Loucy (cell line): ENCODE measurements at regions not wholly inside any gene's neighbourhood (a gene's known extent, or its start where the extent isn't known, plus 50 kb on each side); places are given as distances from the start of the nearest gene placed in this dataset.

Source experiments
- H2AFZ ChIP-seq: fragments of 200-600 bp; sonication (generic); 2 replicates; pipeline ENCODE4 v1.6.0; 2016; ENCODE audit warnings: antibody characterized with exemption, mild to moderate bottlenecking, low read length, moderate library complexity
- H3F3A ChIP-seq: fragments of 200-600 bp; 2 replicates; pipeline ENCODE4 v1.6.0; 2016; ENCODE audit warnings: antibody characterized with exemption, low read depth, mild to moderate bottlenecking
- H3K27me3 ChIP-seq: fragments of 200-600 bp; sonication (generic); 2 replicates; pipeline ENCODE4 v1.6.1; 2014; ENCODE audit warnings: low read length, mild to moderate bottlenecking; ENCODE audit not compliant: insufficient read depth, poor library complexity, severe bottlenecking
- H3K36me3 ChIP-seq: fragments of 200-600 bp; sonication (generic); 2 replicates; pipeline ENCODE4 v1.6.1; 2016; ENCODE audit warnings: low read length; ENCODE audit not compliant: insufficient read depth
- H3K4me1 ChIP-seq: fragments of 200-600 bp; sonication (generic); 2 replicates; pipeline ENCODE4 v1.5.1; 2014; ENCODE audit warnings: low read length, mild to moderate bottlenecking; ENCODE audit not compliant: insufficient read depth, poor library complexity, severe bottlenecking
- H3K4me2 ChIP-seq: fragments of 200-600 bp; sonication (generic); 2 replicates; pipeline ENCODE4 v1.6.0; 2014; ENCODE audit warnings: antibody characterized with exemption, low read length, low read depth, mild to moderate bottlenecking; ENCODE audit not compliant: poor library complexity, severe bottlenecking
- H3K4me3 ChIP-seq: fragments of 200-600 bp; sonication (generic); 2 replicates; pipeline ENCODE4 v1.5.1; 2014; ENCODE audit warnings: low read length, mild to moderate bottlenecking, mixed read lengths; ENCODE audit not compliant: poor library complexity, severe bottlenecking
- H3K79me2 ChIP-seq: fragments of 200-600 bp; sonication (generic); 2 replicates; pipeline ENCODE4 v1.6.1; 2014; ENCODE audit warnings: low read length; ENCODE audit not compliant: insufficient read depth
- H3K9ac ChIP-seq: fragments of 200-600 bp; sonication (generic); 2 replicates; pipeline ENCODE4 v1.6.0; 2014; ENCODE audit warnings: mild to moderate bottlenecking, low read depth, low read length, moderate library complexity; ENCODE audit not compliant: poor library complexity, severe bottlenecking
- H3K9me2 ChIP-seq: fragments of 200-600 bp; sonication (generic); replicated peaks from 2 replicates; pipeline ENCODE4 v1.6.1; 2016; ENCODE audit warnings: low read depth, low read length, mixed read lengths
- H3K9me3 ChIP-seq: fragments of 200-600 bp; sonication (generic); 2 replicates; pipeline ENCODE4 v1.6.1; 2014; ENCODE audit warnings: mild to moderate bottlenecking, antibody characterized with exemption, low read length, low read depth; ENCODE audit not compliant: insufficient read depth
- H4K20me1 ChIP-seq: fragments of 200-600 bp; sonication (generic); 2 replicates; pipeline ENCODE4 v1.6.0; 2014; ENCODE audit warnings: antibody characterized with exemption, low read length, mild to moderate bottlenecking; ENCODE audit not compliant: insufficient read depth, poor library complexity, severe bottlenecking
- CTCF ChIP-seq: fragments of 200-600 bp; sonication (generic); conservative IDR thresholded peaks from 2 replicates; pipeline ENCODE4 v1.5.1; 2014; ENCODE audit warnings: mild to moderate bottlenecking, antibody characterized with exemption, low read length
- EZH2phosphoT487 ChIP-seq: fragments of 200-600 bp; IDR thresholded peaks from 2 replicates; pipeline ENCODE4 v1.6.1; 2018; ENCODE audit warnings: antibody characterized with exemption, mild to moderate bottlenecking, moderate library complexity, borderline replicate concordance

GRCh38 chr12:92596383-92596782, 106.4 kb upstream of the PLEKHG7 start:
- Histone ChIP-seq H3K4me3 (no peak overlapping the region), H3K4me2 (no peak overlapping the region)

GRCh38 chr12:92595663-92596062, 107.1 kb upstream of the PLEKHG7 start:
- no peak overlapping the region for H3K9ac ChIP-seq
- no peaks in the 10 kb centered on the region for H3K79me2 ChIP-seq
- peaks cover 4% of the 10 kb centered on the region; the same call in 1 of the 2 replicates for H3K9me3 ChIP-seq
- no peaks in the 10 kb centered on the region for H3F3A ChIP-seq
- no peaks in the 10 kb centered on the region for H3K27me3 ChIP-seq
- no peaks in the 10 kb centered on the region for H3K36me3 ChIP-seq
- no peak for TF ChIP-seq EZH2phosphoT487
- no peak for TF ChIP-seq CTCF
- no peak overlapping the region for H3K4me3 ChIP-seq
- H3K4me2 ChIP-seq = no peak overlapping the region
- no peaks in the 10 kb centered on the region for H4K20me1 ChIP-seq
- no peak overlapping the region for H2AFZ ChIP-seq
- H3K9me2 ChIP-seq = no peaks in the 10 kb centered on the region
- H3K4me1 ChIP-seq = peaks cover 15% of the 10 kb centered on the region

More at GRCh38 chr12:92596383-92596782, 106.4 kb upstream of the PLEKHG7 start:
- Histone ChIP-seq H2AFZ (no peak overlapping the region), H3K9ac (no peak overlapping the region), H3K36me3 (no peaks in the 10 kb centered on the region), H3K9me3 (peaks cover 4% of the 10 kb centered on the region; the same call in 1 of the 2 replicates), H4K20me1 (no peaks in the 10 kb centered on the region), H3K79me2 (no peaks in the 10 kb centered on the region), H3K9me2 (no peaks in the 10 kb centered on the region), H3K4me1 (peaks cover 15% of the 10 kb centered on the region), H3K27me3 (no peaks in the 10 kb centered on the region), H3F3A (no peaks in the 10 kb centered on the region)
- TF ChIP-seq CTCF = no peak
- TF ChIP-seq EZH2phosphoT487 = no peak

GRCh38 chr12:92593734-92594402, 108.9 kb upstream of the PLEKHG7 start:
- Histone ChIP-seq H3K9me3 (no peaks in the 10 kb centered on the region), H4K20me1 (no peaks in the 10 kb centered on the region), H3K27me3 (no peaks in the 10 kb centered on the region), H3K9me2 (no peaks in the 10 kb centered on the region), H3K79me2 (no peaks in the 10 kb centered on the region), H3K36me3 (no peaks in the 10 kb centered on the region), H2AFZ (peak overlapping the region; percentile 84), H3K4me1 (peaks cover 15% of the 10 kb centered on the region), H3K9ac (no peak overlapping the region), H3K4me3 (no peak overlapping the region), H3K4me2 (peak overlapping the region; percentile 37), H3F3A (no peaks in the 10 kb centered on the region)
- TF ChIP-seq CTCF (no peak), EZH2phosphoT487 (no peak)
